Pulmonary artery endothelial cell (primary cell): ENCODE measurements at regions not wholly inside any gene's neighbourhood (a gene's known extent, or its start where the extent isn't known, plus 50 kb on each side); places are given as distances from the start of the nearest gene placed in this dataset.
"Not testable (repeated sequence)": the region's sequence is repeated elsewhere in the genome, so short reads cannot be mapped to it uniquely, and the experiment has no call there.

Experiments
- DNase-seq: peaks from one replicate; pipeline ENCODE4 v3.0.0-alpha.2; 2011; ENCODE audit warnings: low read depth, low spot score

- no peak for DNase-seq
Observed at GRCh38 chr22:33142282-33143055, 84.3 kb upstream of the SYN3 start.

- no peak for DNase-seq
Observed at GRCh38 chr22:33139937-33140336, 81.8 kb upstream of the SYN3 start.

- not testable (repeated sequence) for DNase-seq
Observed at GRCh38 chr22:33138333-33138732, 80.2 kb upstream of the SYN3 start.

DNA sequence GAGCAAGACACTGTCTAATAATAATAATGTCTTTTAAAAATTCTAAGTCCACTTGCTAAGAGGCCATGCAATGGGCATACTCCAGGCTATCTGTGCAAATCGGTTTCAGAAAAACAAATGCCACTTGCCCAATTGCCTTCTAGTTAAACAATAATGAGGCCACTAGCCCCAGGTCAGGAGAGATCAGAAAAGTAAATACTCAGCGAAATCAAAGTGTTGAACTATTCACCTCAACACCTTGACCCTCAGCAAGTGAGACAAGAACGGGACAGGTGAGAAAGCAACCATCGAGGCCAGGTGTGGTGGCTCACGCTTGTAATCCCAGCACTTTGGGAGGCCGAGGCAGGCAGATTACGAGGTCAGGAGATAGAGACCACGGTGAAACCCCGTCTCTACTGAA, 72.3 kb upstream of the SYN3 start:
- no peak for DNase-seq

DNA sequence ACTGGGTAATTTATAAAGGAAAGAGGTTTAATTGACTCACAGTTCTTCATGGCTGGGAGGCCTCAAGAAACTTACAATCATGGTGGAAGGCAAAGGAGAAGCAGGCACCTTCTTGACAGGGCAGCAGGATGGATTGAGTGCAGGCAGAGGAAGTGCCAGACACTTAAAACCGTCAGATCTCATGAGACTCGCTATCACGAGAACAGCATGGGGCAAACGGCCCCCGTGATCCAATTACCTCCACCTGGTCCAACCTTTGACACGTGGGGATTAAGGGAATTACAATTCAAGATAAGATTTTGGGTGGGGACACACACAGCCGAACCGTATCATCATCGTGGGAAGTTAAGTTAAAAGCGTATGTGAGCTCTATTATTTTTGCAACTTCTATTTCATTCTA, 71.4 kb upstream of the SYN3 start:
- no peak for DNase-seq

- no peak for DNase-seq
Observed at GRCh38 chr22:33126881-33127280, 68.7 kb upstream of the SYN3 start.

GRCh38 chr22:33124471-33124870, 66.3 kb upstream of the SYN3 start:
- no peak for DNase-seq

- DNase-seq = not testable (repeated sequence)
Observed at GRCh38 chr22:33122439-33122838, 64.3 kb upstream of the SYN3 start.

DNA sequence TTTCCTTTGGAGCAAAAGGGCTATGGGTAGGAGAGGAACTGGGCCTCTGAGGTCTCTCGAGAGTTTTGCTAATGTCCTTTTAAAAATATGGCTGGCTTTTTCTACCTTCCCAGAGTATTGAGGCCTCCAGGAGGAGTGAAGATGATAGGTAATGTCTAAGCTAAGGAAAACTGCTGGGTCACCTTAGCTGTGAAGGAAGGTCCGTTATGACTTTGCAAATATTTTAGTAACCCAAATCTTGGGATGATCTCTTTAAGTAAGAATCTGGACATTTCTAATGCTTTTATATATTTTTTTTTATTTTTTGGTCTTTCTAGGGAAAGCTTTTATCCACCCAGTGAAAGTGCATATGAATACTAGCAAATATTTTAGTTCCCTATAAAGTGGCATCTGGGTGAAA, 60.9 kb upstream of the SYN3 start:
- DNase-seq = no peak

DNA sequence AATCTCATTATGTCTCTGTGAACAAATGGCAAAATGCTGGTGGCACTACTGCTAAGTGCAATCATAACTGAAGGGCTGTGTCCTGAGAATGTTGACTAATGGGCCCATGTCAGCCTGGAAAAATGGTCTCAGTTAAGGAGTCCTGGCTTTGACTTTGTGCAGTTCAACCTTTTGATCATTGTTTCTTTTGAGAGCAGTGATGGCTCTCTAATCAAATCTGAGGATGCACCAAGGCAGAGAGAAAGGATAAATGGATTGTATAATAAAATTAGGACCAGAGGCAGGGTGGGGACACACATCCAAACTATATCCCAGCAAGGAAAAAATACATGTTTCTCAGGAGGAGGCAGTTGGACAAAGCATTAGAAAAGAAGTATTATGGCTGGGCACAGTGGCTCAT, 59.6 kb upstream of the SYN3 start:
- no peak for DNase-seq

- no peak for DNase-seq
Observed at GRCh38 chr22:33116841-33117547, 58.8 kb upstream of the SYN3 start.

- DNase-seq = no peak
Observed at GRCh38 chr22:33114565-33114964, 56.4 kb upstream of the SYN3 start.

- DNase-seq = no peak
Observed at GRCh38 chr22:33112580-33112979, 54.4 kb upstream of the SYN3 start.

GRCh38 chr22:33111491-33111890, 53.3 kb upstream of the SYN3 start:
- no peak for DNase-seq

DNA sequence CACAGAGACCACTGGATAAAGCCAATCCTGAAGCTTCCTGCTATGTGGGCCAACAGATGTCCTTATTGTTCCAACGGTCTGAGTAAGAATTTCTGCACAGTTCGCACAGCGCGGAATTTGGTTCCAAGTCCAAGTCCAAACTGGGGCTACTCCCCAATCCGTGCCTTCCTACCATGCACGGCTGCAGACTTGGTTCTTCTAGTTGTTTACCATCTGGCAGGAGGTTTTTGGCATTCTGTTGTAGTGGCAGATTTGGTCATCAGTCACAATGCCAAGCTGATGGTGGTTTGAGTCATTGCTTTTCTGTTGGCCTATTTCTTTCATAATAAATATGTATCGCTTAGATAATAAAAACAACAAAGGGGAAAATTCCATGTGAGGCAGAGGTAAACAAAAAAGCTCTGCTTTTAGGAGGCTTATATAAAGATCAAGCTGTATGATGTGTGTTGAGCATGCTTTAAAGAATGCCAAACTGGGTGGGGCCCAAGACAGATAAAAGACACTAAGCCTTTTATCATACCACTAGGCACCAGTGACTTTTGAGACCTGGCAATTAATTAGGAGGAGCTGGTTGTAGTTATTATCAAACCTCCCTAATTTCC, 52.5 kb upstream of the SYN3 start:
- DNase-seq = no peak

DNA sequence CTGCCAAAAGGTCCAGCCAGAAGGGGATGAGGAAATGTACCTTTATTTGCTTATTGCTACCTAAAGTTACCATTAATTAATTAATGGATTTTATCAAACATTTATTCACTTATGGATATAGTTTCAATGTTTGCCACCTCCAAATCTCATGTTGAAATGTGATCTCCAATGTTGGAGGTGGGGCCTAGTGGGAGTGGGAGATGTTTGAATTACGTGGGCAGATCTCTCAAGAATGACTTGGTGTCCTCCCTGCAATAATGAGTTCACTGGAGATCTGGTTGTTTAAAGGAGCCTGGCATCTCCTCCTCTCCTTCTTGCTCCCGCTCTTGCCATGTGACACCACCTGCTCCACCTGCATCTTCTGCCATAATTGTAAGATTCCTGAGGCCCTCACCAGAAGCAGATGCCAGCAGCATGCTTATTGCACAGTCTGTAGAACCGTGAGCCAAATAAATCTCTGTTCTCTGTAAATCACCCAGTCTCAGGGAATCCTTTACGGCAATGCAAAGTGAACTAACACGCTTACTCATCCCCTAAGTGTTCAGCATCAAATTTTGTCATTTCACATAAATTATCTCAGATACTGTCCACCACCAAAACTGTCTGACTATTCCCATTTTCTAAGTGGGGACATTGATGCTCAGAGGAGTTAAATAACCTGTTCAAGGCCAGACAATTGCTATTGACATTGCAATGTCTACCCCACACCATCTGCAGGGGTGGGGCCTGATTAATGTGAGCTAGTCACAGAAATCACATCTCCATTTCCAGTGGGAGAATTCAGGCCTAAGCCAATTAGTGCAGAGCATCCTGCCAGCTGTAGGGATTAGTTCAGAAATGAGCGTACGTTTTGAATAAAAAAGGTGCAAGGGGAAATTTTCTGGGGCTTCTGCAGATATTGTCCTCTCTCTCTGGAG, 51.6 kb upstream of the SYN3 start:
- no peak for DNase-seq

DNA sequence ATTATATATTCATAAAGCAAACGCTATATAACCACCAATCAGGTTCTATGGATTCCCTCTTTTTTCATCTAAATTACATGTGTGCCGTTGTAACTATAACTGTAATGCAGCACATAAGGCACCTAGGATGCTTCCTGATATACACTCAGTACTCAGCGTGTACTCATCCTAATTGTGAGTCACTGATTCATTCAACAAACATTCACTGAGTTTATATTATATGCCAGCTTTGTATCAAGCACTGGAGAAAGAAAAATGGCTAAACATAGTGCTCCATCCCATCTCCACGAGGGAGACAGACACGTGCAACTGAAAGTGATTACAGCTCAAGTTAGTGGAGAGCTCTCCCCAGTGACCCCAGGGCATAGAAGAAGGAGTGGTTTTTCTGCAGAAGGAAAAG, 49.9 kb upstream of the SYN3 start:
- no peak for DNase-seq
